ENCODE measurements at regions not wholly inside any gene's neighbourhood (a gene's known extent, or its start where the extent isn't known, plus 50 kb on each side); places are given as distances from the start of the nearest gene placed in this dataset.

DNA sequence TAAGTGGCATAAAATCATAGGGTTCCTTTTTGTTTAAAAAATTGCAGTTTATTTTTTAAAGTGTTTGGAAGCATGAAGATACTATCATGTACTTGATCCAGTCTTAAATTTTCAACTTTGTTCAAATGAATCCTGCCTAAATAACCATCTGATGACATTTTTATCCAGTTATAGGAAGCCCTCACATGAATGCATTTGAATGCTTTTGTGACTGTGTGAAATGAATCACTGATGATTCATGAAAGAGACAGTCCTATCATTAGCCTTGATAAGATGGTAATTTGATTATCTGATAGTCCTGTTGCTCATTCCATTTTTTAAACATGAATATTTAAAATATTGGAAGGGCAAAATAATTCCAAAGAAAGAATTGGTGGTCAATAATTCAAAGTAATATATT is 401.9 kb upstream of the ROBO2 start:
- H3K27ac ChIP-seq (ENCODE audit: low read length), result no peak overlapping the region
- no peak for TF ChIP-seq EZH2phosphoT487 (IDR thresholded peaks at IDR 0.05; ENCODE audit: low read depth)
- TF ChIP-seq, protein P1, sequence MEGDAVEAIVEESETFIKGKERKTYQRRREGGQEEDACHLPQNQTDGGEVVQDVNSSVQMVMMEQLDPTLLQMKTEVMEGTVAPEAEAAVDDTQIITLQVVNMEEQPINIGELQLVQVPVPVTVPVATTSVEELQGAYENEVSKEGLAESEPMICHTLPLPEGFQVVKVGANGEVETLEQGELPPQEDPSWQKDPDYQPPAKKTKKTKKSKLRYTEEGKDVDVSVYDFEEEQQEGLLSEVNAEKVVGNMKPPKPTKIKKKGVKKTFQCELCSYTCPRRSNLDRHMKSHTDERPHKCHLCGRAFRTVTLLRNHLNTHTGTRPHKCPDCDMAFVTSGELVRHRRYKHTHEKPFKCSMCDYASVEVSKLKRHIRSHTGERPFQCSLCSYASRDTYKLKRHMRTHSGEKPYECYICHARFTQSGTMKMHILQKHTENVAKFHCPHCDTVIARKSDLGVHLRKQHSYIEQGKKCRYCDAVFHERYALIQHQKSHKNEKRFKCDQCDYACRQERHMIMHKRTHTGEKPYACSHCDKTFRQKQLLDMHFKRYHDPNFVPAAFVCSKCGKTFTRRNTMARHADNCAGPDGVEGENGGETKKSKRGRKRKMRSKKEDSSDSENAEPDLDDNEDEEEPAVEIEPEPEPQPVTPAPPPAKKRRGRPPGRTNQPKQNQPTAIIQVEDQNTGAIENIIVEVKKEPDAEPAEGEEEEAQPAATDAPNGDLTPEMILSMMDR (IDR thresholded peaks at IDR 0.05; ENCODE audit: low read depth, low read length), result no peak
- H3K9me3 ChIP-seq (ENCODE audit: insufficient read depth, low read length), result no peaks in the 10 kb centered on the region
- H2AFZ ChIP-seq (ENCODE audit: low read depth, low read length), result no peak overlapping the region
- H4K20me1 ChIP-seq (ENCODE audit: insufficient read depth, low read length), result no peaks in the 10 kb centered on the region
- H3K27me3 ChIP-seq (ENCODE audit: low read depth, low read length), result no peaks in the 10 kb centered on the region
- no peak overlapping the region for H3K4me3 ChIP-seq (ENCODE audit: low read length)
- peaks cover 8% of the 10 kb centered on the region for H3K4me1 ChIP-seq (ENCODE audit: low read length)
- no peaks in the 10 kb centered on the region for H3K79me2 ChIP-seq (ENCODE audit: low read length)
- no peaks in the 10 kb centered on the region for H3K36me3 ChIP-seq (replicated peaks; ENCODE audit: low read depth, low read length)
- H3K9ac ChIP-seq (ENCODE audit: low read length), result no peak overlapping the region
- H3K4me2 ChIP-seq (ENCODE audit: low read length), result no peak overlapping the region

DNA sequence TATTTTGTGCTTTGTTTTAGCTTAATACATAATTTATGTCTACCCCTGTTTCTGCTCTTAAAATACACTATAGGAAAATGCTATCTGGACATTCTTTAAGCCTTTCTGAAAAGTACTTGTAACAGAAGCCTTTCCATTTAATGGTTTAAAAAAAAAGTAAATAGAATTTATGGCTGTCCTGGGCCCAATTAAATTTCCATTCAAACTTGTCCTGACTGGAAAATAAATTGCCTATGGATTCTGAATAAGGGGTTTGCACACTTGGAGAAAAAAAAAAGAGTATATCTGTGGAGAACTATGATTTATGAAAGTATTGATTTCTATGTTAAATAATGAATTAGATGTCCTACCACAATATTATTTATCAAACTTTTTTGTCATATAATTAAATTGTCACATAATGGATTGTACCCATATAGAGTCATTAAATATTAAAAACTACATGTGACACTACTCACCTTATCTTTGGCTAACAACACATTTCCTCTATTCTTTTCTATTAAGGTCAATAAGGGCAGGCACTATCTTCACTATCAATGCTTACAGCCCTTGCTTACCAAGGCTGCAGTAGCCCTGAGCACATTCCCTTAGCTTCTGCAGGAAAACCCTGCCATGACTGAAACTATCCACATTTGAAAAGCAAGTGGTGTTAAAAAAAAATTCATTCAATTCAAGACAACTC is 396.1 kb upstream of the ROBO2 start:
- Histone ChIP-seq H3K9ac (ENCODE audit: low read length) (no peak overlapping the region), H3K27me3 (ENCODE audit: low read depth, low read length) (no peaks in the 10 kb centered on the region), H2AFZ (ENCODE audit: low read depth, low read length) (no peak overlapping the region), H3K4me3 (ENCODE audit: low read length) (no peak overlapping the region), H3K4me2 (ENCODE audit: low read length) (no peak overlapping the region), H3K9me3 (ENCODE audit: insufficient read depth, low read length) (no peaks in the 10 kb centered on the region), H4K20me1 (ENCODE audit: insufficient read depth, low read length) (no peaks in the 10 kb centered on the region), H3K27ac (ENCODE audit: low read length) (no peak overlapping the region), H3K36me3 (replicated peaks; ENCODE audit: low read depth, low read length) (no peaks in the 10 kb centered on the region), H3K4me1 (ENCODE audit: low read length) (no peaks in the 10 kb centered on the region), H3K79me2 (ENCODE audit: low read length) (no peaks in the 10 kb centered on the region)
- no peak for TF ChIP-seq EZH2phosphoT487 (IDR thresholded peaks at IDR 0.05; ENCODE audit: low read depth)
- TF ChIP-seq, protein P1 (IDR thresholded peaks at IDR 0.05; ENCODE audit: low read depth, low read length), result no peak

DNA sequence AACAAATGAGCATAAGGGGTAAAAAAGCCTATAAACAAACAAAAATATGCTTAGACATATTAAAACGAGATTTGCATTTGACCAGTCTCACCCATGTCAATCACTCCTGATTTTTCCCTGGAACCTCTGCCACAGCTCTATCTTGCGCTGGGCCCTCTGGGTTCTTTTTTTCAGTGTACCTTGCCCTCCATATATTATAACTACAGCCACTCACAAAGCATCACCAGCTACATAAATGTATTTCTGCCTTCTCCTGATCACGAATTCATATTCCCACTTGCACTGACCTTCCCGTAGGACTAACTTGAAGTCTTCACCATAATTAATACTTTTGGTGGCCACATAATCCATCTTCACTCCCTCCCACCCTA is 395.6 kb upstream of the ROBO2 start:
- Histone ChIP-seq H3K27ac (ENCODE audit: low read length) (no peak overlapping the region), H2AFZ (ENCODE audit: low read depth, low read length) (no peak overlapping the region), H3K4me3 (ENCODE audit: low read length) (no peak overlapping the region), H3K9me3 (ENCODE audit: insufficient read depth, low read length) (no peaks in the 10 kb centered on the region), H3K36me3 (replicated peaks; ENCODE audit: low read depth, low read length) (no peaks in the 10 kb centered on the region), H3K9ac (ENCODE audit: low read length) (no peak overlapping the region), H3K4me2 (ENCODE audit: low read length) (no peak overlapping the region), H3K4me1 (ENCODE audit: low read length) (no peaks in the 10 kb centered on the region), H4K20me1 (ENCODE audit: insufficient read depth, low read length) (no peaks in the 10 kb centered on the region), H3K79me2 (ENCODE audit: low read length) (no peaks in the 10 kb centered on the region), H3K27me3 (ENCODE audit: low read depth, low read length) (no peaks in the 10 kb centered on the region)
- no peak for TF ChIP-seq EZH2phosphoT487 (IDR thresholded peaks at IDR 0.05; ENCODE audit: low read depth)
- TF ChIP-seq, protein P1 (IDR thresholded peaks at IDR 0.05; ENCODE audit: low read depth, low read length), result no peak

DNA sequence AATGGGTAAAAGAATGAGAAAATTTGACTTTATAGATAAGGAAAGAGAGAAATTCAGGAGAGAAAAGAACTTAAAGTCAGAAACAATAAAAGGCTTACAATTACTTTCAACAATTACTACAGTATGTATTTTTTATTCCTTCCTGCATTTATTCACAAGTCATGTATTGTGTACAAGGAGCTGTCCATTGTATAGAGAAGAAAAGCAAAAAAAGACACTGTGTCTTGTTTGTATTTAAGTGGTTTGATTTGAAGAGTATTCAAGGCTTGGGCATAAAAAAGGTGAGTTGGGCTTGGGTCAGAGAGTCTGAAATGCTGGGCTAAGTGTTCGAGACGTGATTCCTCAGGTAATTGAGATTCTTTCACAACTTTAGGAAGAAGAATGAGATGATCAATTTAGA is 394.2 kb upstream of the ROBO2 start:
- TF ChIP-seq, protein P1 (IDR thresholded peaks at IDR 0.05; ENCODE audit: low read depth, low read length), result no peak
- no peak for TF ChIP-seq EZH2phosphoT487 (IDR thresholded peaks at IDR 0.05; ENCODE audit: low read depth)
- no peak overlapping the region for H3K4me3 ChIP-seq (ENCODE audit: low read length)
- H3K36me3 ChIP-seq (replicated peaks; ENCODE audit: low read depth, low read length), result no peaks in the 10 kb centered on the region

More for the DNA sequence above, 394.2 kb upstream of the ROBO2 start:
- Histone ChIP-seq H3K9me3 (ENCODE audit: insufficient read depth, low read length) (no peaks in the 10 kb centered on the region), H3K9ac (ENCODE audit: low read length) (no peak overlapping the region), H3K4me1 (ENCODE audit: low read length) (no peaks in the 10 kb centered on the region), H3K27me3 (ENCODE audit: low read depth, low read length) (no peaks in the 10 kb centered on the region), H3K79me2 (ENCODE audit: low read length) (no peaks in the 10 kb centered on the region), H3K4me2 (ENCODE audit: low read length) (no peak overlapping the region), H4K20me1 (ENCODE audit: insufficient read depth, low read length) (no peaks in the 10 kb centered on the region), H2AFZ (ENCODE audit: low read depth, low read length) (no peak overlapping the region), H3K27ac (ENCODE audit: low read length) (no peak overlapping the region)

Measured in OCI-LY3 (cell line).